ENCODE measurements at regions not wholly inside any gene's neighbourhood (a gene's known extent, or its start where the extent isn't known, plus 50 kb on each side); places are given as distances from the start of the nearest gene placed in this dataset.

DNA sequence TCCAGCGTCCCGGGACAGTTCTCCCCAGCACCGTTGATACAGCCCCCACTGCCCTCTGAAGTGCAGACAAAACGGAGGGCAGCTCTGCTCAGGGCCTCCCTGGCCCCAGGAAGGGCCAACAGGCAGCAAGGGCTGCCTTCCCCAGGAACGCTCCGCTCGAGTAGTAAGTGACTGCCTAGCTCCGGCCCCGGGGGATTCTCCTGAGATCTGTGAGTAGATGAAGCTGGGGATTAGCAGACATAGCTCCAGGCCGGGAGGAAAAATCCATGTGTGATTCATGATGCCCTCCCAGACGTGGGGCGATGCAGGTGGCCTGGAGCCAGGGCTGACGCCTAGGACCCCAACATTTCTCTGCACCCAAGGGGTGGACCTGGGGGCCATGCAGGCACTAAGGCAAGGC lies 85.3 kb downstream of the ENGASE start:
- WGBS (ENCODE audit: low lambda C conversion rate): 21% methylated on average over 9 of the region's 13 CpGs
- Histone ChIP-seq H3K9me3 (ENCODE audit: low read length) (no peaks in the 10 kb centered on the region), H3K4me2 (ENCODE audit: low read depth, low read length) (no peak overlapping the region), H3K79me2 (ENCODE audit: insufficient read depth, low read length) (no peaks in the 10 kb centered on the region), H2AFZ (ENCODE audit: low read length) (no peak overlapping the region), H3K4me3 (replicated peaks in 1 of 3; ENCODE audit: insufficient read depth in 1 of 3, low read depth in 2 of 3, low read length in 3 of 3) (no peak overlapping the region), H3K27ac (ENCODE audit: extremely low read length, insufficient read depth, low read length) (no peak overlapping the region), H3K4me1 (ENCODE audit: insufficient read depth, low read length) (no peaks in the 10 kb centered on the region), H3K9ac (ENCODE audit: insufficient read depth, low read depth, low read length) (no peak overlapping the region), H4K20me1 (ENCODE audit: insufficient read depth, low read length) (no peaks in the 10 kb centered on the region; the same call in 1 of the 2 replicates), H3K36me3 (replicated peaks in 1 of 2; ENCODE audit: control insufficient read depth in 1 of 2, insufficient read depth in 2 of 2, low read length in 2 of 2) (no peaks in the 10 kb centered on the region), H3K27me3 (ENCODE audit: control insufficient read depth in 1 of 2, insufficient read depth in 2 of 2, low read length in 2 of 2) (peaks cover 61 to 98% of the 10 kb centered on the region in 2 experiments)
- ATAC-seq (no peak), FAIRE-seq (no peak), DNase-seq (ENCODE audit: low spot score) (no peak)
- in situ Hi-C loops (cut with HindIII; ENCODE audit: extremely low pct_ligation_motif_present, low pct_unique_long_range_greater_than_20kb) (no loop called here), intact Hi-C loops (cut with micrococcal nuclease; ENCODE audit: unreplicated experiment) (no loop called here)
- ChIA-PET CTCF (ENCODE audit: low intra/inter-chr PET ratio, low total read pairs) (no interaction called here), POLR2A (no interaction called here)
- no peak for TF ChIP-seq ZNF713 (CRISPR knock-in tag; IDR thresholded peaks at IDR 0.05)
- no peak for TF ChIP-seq CHD4 (IDR thresholded peaks at IDR 0.05; ENCODE audit: borderline replicate concordance, low read length)
- TF ChIP-seq NR2C2 (CRISPR knock-in tag; IDR thresholded peaks at IDR 0.05; ENCODE audit: borderline replicate concordance): no peak
- no peak for TF ChIP-seq ZNF460 (CRISPR knock-in tag; IDR thresholded peaks at IDR 0.05; ENCODE audit: borderline replicate concordance)
- no peak for TF ChIP-seq ZNF225 (CRISPR knock-in tag; IDR thresholded peaks at IDR 0.05)
- no peak for TF ChIP-seq ZNF143 (CRISPR knock-in tag; IDR thresholded peaks at IDR 0.05)
- TF ChIP-seq TAF15 (IDR thresholded peaks at IDR 0.05; ENCODE audit: low read depth, low read length, poor library complexity, severe bottlenecking): no peak
- no peak for TF ChIP-seq SAP130 (CRISPR knock-in tag; IDR thresholded peaks at IDR 0.05; ENCODE audit: low read depth)
- TF ChIP-seq ESRRA (CRISPR knock-in tag; IDR thresholded peaks at IDR 0.05; ENCODE audit: low read depth): no peak
- no peak for TF ChIP-seq RELA (CRISPR knock-in tag; IDR thresholded peaks at IDR 0.05)
- no peak for TF ChIP-seq ZNF790 (CRISPR knock-in tag; IDR thresholded peaks at IDR 0.05; ENCODE audit: borderline replicate concordance)
- no peak for TF ChIP-seq GMEB1 (CRISPR knock-in tag; IDR thresholded peaks at IDR 0.05; ENCODE audit: borderline replicate concordance)
- TF ChIP-seq ZNF670 (CRISPR knock-in tag; IDR thresholded peaks at IDR 0.05; ENCODE audit: borderline replicate concordance): no peak
- TF ChIP-seq ZNF572 (CRISPR knock-in tag; IDR thresholded peaks at IDR 0.05): no peak
- TF ChIP-seq SKI (IDR thresholded peaks at IDR 0.05; ENCODE audit: partially characterized antibody): no peak
- BruUV-seq (replicated peaks): no TSS peak

All from HepG2 (cell line).